ENCODE measurements at regions not wholly inside any gene's neighbourhood (a gene's known extent, or its start where the extent isn't known, plus 50 kb on each side); places are given as distances from the start of the nearest gene placed in this dataset.

DNA sequence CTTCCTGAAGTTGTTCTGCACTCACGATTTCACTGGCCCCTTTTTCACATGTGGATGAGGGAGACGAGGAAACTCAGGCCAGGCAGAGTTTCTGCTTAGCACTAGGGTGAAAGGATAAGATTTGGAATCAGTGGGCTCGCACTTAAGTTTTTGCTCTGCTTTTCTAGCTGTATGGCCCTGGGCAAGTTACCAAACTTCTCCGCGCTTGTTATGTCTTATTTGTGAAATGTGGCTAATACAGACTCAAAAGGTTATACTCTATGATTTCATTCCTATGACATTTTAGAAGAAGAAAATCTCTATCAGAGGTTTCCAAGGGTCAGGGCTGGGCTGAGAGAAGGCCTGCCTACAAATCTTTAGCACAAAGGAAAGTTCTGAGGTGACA is 191.9 kb upstream of the LRIG1 start:
- TF ChIP-seq, protein P1, sequence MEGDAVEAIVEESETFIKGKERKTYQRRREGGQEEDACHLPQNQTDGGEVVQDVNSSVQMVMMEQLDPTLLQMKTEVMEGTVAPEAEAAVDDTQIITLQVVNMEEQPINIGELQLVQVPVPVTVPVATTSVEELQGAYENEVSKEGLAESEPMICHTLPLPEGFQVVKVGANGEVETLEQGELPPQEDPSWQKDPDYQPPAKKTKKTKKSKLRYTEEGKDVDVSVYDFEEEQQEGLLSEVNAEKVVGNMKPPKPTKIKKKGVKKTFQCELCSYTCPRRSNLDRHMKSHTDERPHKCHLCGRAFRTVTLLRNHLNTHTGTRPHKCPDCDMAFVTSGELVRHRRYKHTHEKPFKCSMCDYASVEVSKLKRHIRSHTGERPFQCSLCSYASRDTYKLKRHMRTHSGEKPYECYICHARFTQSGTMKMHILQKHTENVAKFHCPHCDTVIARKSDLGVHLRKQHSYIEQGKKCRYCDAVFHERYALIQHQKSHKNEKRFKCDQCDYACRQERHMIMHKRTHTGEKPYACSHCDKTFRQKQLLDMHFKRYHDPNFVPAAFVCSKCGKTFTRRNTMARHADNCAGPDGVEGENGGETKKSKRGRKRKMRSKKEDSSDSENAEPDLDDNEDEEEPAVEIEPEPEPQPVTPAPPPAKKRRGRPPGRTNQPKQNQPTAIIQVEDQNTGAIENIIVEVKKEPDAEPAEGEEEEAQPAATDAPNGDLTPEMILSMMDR (IDR thresholded peaks at IDR 0.05): no peak
- no peak for TF ChIP-seq POLR2AphosphoS5 (IDR thresholded peaks at IDR 0.05)
- TF ChIP-seq EP300 (IDR thresholded peaks at IDR 0.05; ENCODE audit: low read depth): no peak

All from transverse colon (tissue), 4 donors.